GM12878 (cell line): ENCODE measurements at regions not wholly inside any gene's neighbourhood (a gene's known extent, or its start where the extent isn't known, plus 50 kb on each side); places are given as distances from the start of the nearest gene placed in this dataset.

ENCODE experiments used
- ATAC-seq: fragments of 200-7000 bp; cut with Tn5 transposase; 3 replicates; pipeline ENCODE4 v1.9.1; 2020; ENCODE audit warnings: mild to moderate bottlenecking, moderate library complexity
- BruUV-seq: library from RNA; stranded (reverse); fragments of 400-500 nt; replicated peaks from 2 replicates; lab custom pipeline; 2021; lab: Mats Ljungman, UMichigan
- CTCF ChIA-PET: fragments of 300-600 bp; sonication (Branson Sonifier 250); formaldehyde crosslinking; extraction: SDS; loops from one replicate; lab custom pipeline; 2021; ENCODE audit warnings: inconsistent platforms; lab: Yijun Ruan, JAX
- POLR2A ChIA-PET: fragments of 350-600 bp; formaldehyde crosslinking; extraction: SDS; loops from one replicate; lab custom pipeline; 2021; ENCODE audit warnings: inconsistent platforms; lab: Charles Lee
- RAD21 ChIA-PET: fragments of 300-600 bp; sonication (Branson Sonifier 250); formaldehyde crosslinking; loops from one replicate; lab custom pipeline; 2023; ENCODE audit warnings: antibody characterized with exemption; ENCODE audit not compliant: unreplicated experiment; lab: Charles Lee
- SMC1A ChIA-PET: fragments of 300-600 bp; sonication (Branson Sonifier 250); formaldehyde crosslinking; loops from one replicate; lab custom pipeline; 2023; ENCODE audit not compliant: unreplicated experiment, uncharacterized antibody; lab: Charles Lee
- DNase-seq: peaks from one replicate; pipeline ENCODE4 v3.0.0-alpha.2; 2011; ENCODE audit warnings: low read depth, low spot score
- FAIRE-seq: peaks from 3 replicates; lab custom pipeline; 2011; peaks lifted over from hg19 to GRCh38; lab: Jason Lieb, UNC
- H2AFZ ChIP-seq: 2 replicates; pipeline ENCODE4 v1.6.0; 2011; ENCODE audit warnings: low read depth, low read length, control low read depth; ENCODE audit not compliant: control insufficient read depth
- H3K27ac ChIP-seq: 2 replicates; pipeline ENCODE4 v1.5.1; 2011; ENCODE audit warnings: control low read depth; ENCODE audit not compliant: control insufficient read depth, insufficient read depth
- H3K27me3 ChIP-seq, 2 experiments: replicated peaks in 1 of 2; 2 replicates each; pipeline versions ENCODE4 v1.6.0 to v1.6.1; 2011; ENCODE audit warnings: low read length in 1 of 2; ENCODE audit not compliant: control insufficient read depth in 2 of 2, insufficient read depth in 2 of 2
- H3K36me3 ChIP-seq, 2 experiments: 2 replicates each; pipeline ENCODE4 v1.5.1; 2011; ENCODE audit warnings: low read length in 1 of 2; ENCODE audit not compliant: control insufficient read depth in 2 of 2, insufficient read depth in 2 of 2
- H3K4me1 ChIP-seq: 2 replicates; pipeline ENCODE4 v1.6.1; 2011; ENCODE audit warnings: mild to moderate bottlenecking, low read length, moderate library complexity, mixed read lengths; ENCODE audit not compliant: control insufficient read depth, insufficient read depth
- H3K4me2 ChIP-seq: 2 replicates; pipeline ENCODE4 v1.6.0; 2011; ENCODE audit warnings: control low read depth; ENCODE audit not compliant: control insufficient read depth, insufficient read depth
- H3K4me3 ChIP-seq: fragments of 200-600 bp; sonication (generic); 2 replicates; pipeline ENCODE4 v1.5.1; 2016
- H3K79me2 ChIP-seq: 2 replicates; pipeline ENCODE4 v1.6.0; 2011; ENCODE audit warnings: low read length; ENCODE audit not compliant: control insufficient read depth, insufficient read depth
- H3K9ac ChIP-seq: 2 replicates; pipeline ENCODE4 v1.8.0; 2011; ENCODE audit warnings: low read length, control low read depth, mixed read lengths; ENCODE audit not compliant: control insufficient read depth, insufficient read depth
- H3K9me3 ChIP-seq: replicated peaks from 3 replicates; pipeline ENCODE4 v1.5.1; 2011; ENCODE audit warnings: mild to moderate bottlenecking, low read length; ENCODE audit not compliant: control insufficient read depth, insufficient read depth
- H4K20me1 ChIP-seq: 2 replicates; pipeline ENCODE4 v1.6.0; 2011; ENCODE audit not compliant: control insufficient read depth, insufficient read depth
- ASH2L ChIP-seq: fragments of 300-600, 200-600 bp; sonication (generic); IDR thresholded peaks from 2 replicates; pipeline ENCODE4 v1.6.1; 2017; ENCODE audit warnings: low read depth, mild to moderate bottlenecking, borderline replicate concordance
- BMI1 ChIP-seq: fragments of 450-650 bp; IDR thresholded peaks from 2 replicates; pipeline ENCODE4 v1.6.1; 2016; ENCODE audit warnings: mild to moderate bottlenecking, moderate library complexity, borderline replicate concordance
- CBX3 ChIP-seq: fragments of 200-600 bp; sonication (generic); IDR thresholded peaks from 2 replicates; pipeline ENCODE4 v1.6.1; 2016; ENCODE audit warnings: low read depth, borderline replicate concordance
- EGR1 ChIP-seq, 2 experiments: IDR thresholded peaks; 1 replicate in 1 of 2; 2 replicates in 1 of 2; pipeline ENCODE4 v1.6.1; 2011 to 2012; ENCODE audit warnings: low read depth in 2 of 2, low read length in 2 of 2, borderline replicate concordance in 1 of 2, mild to moderate bottlenecking in 1 of 2, moderate library complexity in 1 of 2
- GATAD2B ChIP-seq: fragments of 450-650 bp; conservative IDR thresholded peaks from 2 replicates; pipeline ENCODE4 v1.6.1; 2017; ENCODE audit warnings: low read depth, mild to moderate bottlenecking, moderate library complexity
- JUNB ChIP-seq: IDR thresholded peaks from 2 replicates; pipeline ENCODE4 v1.6.1; 2016; ENCODE audit warnings: antibody characterized with exemption, mild to moderate bottlenecking
- NFIC ChIP-seq: IDR thresholded peaks from 2 replicates; pipeline ENCODE4 v1.6.1; 2012; ENCODE audit warnings: low read depth, mild to moderate bottlenecking, inconsistent platforms, low read length, moderate library complexity
- PML ChIP-seq: IDR thresholded peaks from 2 replicates; pipeline ENCODE4 v1.6.1; 2012; ENCODE audit warnings: low read length, inconsistent platforms
- POLR2AphosphoS5 ChIP-seq: IDR thresholded peaks from 2 replicates; pipeline ENCODE4 v1.6.1; 2011; ENCODE audit warnings: mild to moderate bottlenecking, low read length, inconsistent platforms
- SIX5 ChIP-seq: IDR thresholded peaks from 2 replicates; pipeline ENCODE4 v1.6.1; 2011; ENCODE audit warnings: mild to moderate bottlenecking, low read depth, low read length, moderate library complexity; ENCODE audit not compliant: severe bottlenecking
- SP1 ChIP-seq: IDR thresholded peaks from one replicate; pipeline ENCODE4 v1.6.1; 2011; ENCODE audit warnings: low read depth, low read length
- ZNF592 ChIP-seq: fragments of 450-650 bp; IDR thresholded peaks from 2 replicates; pipeline ENCODE4 v1.6.1; 2017; ENCODE audit warnings: mild to moderate bottlenecking, moderate library complexity
- WGBS: methylation state at CpG from one replicate; pipeline ENCODE4 v1.1.6; 2016; ENCODE audit warnings: low lambda C conversion rate; ENCODE audit not compliant: insufficient replicate concordance, insufficient coverage; ENCODE audit errors: missing lambda C conversion rate; 5-methylcytosine and 5-hydroxymethylcytosine counted together
- in situ Hi-C: fragments of 300-500 bp; cut with MboI; formaldehyde crosslinking; loops from 9 replicates; pipeline ENCODE4 v1.14.3; 2018; ENCODE audit warnings: mixed read lengths
- intact Hi-C: fragments of 100-400 bp; cut with micrococcal nuclease; formaldehyde crosslinking; loops from one replicate; pipeline ENCODE4 v1.14.2; 2022; ENCODE audit not compliant: unreplicated experiment
- TF ChIP-seq, protein P1 (sequence below): IDR thresholded peaks from 2 replicates; pipeline ENCODE4 v1.6.1; 2012; ENCODE audit warnings: low read depth, low read length, improper control_type of control experiment

- ATAC-seq (no peak), FAIRE-seq (no peak)
- Histone ChIP-seq H3K36me3 (no peaks in the 10 kb centered on the region), H3K9me3 (no peaks in the 10 kb centered on the region), H3K27ac (no peak overlapping the region), H3K4me1 (no peaks in the 10 kb centered on the region)
- intact Hi-C loops, result no loop called here
- no peak for TF ChIP-seq GATAD2B
- no peak for TF ChIP-seq JUNB
- no peak for TF ChIP-seq SP1
- TF ChIP-seq ASH2L, result no peak
- TF ChIP-seq BMI1, result no peak
- no peak for TF ChIP-seq SIX5
- no peak for TF ChIP-seq PML
- no peak for TF ChIP-seq NFIC
- no peak for TF ChIP-seq POLR2AphosphoS5
- TF ChIP-seq CBX3, result no peak
- TF ChIP-seq EGR1 (IDR thresholded peaks at IDR 0.05; ENCODE audit: borderline replicate concordance in 1 of 2, low read depth in 2 of 2, low read length in 2 of 2), result no peak
- TF ChIP-seq, protein P1, sequence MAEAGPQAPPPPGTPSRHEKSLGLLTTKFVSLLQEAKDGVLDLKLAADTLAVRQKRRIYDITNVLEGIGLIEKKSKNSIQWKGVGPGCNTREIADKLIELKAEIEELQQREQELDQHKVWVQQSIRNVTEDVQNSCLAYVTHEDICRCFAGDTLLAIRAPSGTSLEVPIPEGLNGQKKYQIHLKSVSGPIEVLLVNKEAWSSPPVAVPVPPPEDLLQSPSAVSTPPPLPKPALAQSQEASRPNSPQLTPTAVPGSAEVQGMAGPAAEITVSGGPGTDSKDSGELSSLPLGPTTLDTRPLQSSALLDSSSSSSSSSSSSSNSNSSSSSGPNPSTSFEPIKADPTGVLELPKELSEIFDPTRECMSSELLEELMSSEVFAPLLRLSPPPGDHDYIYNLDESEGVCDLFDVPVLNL, result no peak
- no peak for TF ChIP-seq ZNF592
- TF ChIP-seq, all 136 proteins: peak for 0
- Histone ChIP-seq H3K79me2 (no peaks in the 10 kb centered on the region), H3K4me3 (no peak overlapping the region), H4K20me1 (no peaks in the 10 kb centered on the region), H3K4me2 (no peak overlapping the region), H3K9ac (no peak overlapping the region), H2AFZ (no peak overlapping the region), H3K27me3 (no peaks in the 10 kb centered on the region; a peak in 1 of 4 replicates)
- SMC1A ChIA-PET, result no interaction called here
- POLR2A ChIA-PET, result no interaction called here
- no TSS peak for BruUV-seq
- RAD21 ChIA-PET, result no interaction called here
- no peak for DNase-seq
- CTCF ChIA-PET, result no interaction called here
- in situ Hi-C loops, result no loop called here
- WGBS, result 3% methylated on average over 3 of the region's 3 CpGs
Measured at GRCh38 chr5:101482931-101483330, 579.8 kb upstream of the ST8SIA4 start.
